ENCODE measurements at regions not wholly inside any gene's neighbourhood (a gene's known extent, or its start where the extent isn't known, plus 50 kb on each side); places are given as distances from the start of the nearest gene placed in this dataset.

- TF ChIP-seq CTCF (IDR thresholded peaks at IDR 0.05) (no peak), POLR2A (IDR thresholded peaks at IDR 0.05) (no peak)
Observed at GRCh38 chr21:35652196-35652595, 408.1 kb downstream of the SETD4 start.

Measured in thyroid gland (tissue), 4 donors.